IMR-90 (cell line): ENCODE measurements at regions not wholly inside any gene's neighbourhood (a gene's known extent, or its start where the extent isn't known, plus 50 kb on each side); places are given as distances from the start of the nearest gene placed in this dataset.
A peak's percentile ranks its signal among the peaks of the same experiment; 100 is the strongest.

Experiments used
- ATAC-seq: fragments of 200-7000 bp; cut with Tn5 transposase; 2 replicates; pipeline ENCODE4 v1.9.1; 2020; ENCODE audit warnings: low read depth, mild to moderate bottlenecking, moderate library complexity
- BruUV-seq: library from RNA; stranded (reverse); fragments of 400-500 nt; replicated peaks from 2 replicates; lab custom pipeline; 2021; lab: Mats Ljungman, UMichigan
- CTCF ChIA-PET: fragments of 300-600 bp; formaldehyde crosslinking; extraction: SDS; loops from one replicate; lab custom pipeline; 2021; ENCODE audit warnings: antibody characterized with exemption; lab: Yijun Ruan, JAX
- POLR2A ChIA-PET: fragments of 300-600 bp; sonication (Branson Sonifier 250); formaldehyde crosslinking; loops from one replicate; lab custom pipeline; 2022; ENCODE audit warnings: antibody characterized with exemption; ENCODE audit not compliant: unreplicated experiment; lab: Charles Lee
- DNase-seq: peaks from one replicate; pipeline ENCODE4 v3.0.0; 2013
- H2AFZ ChIP-seq: replicated peaks from 2 replicates; pipeline ENCODE3; 2013; ENCODE audit warnings: low read length, mild to moderate bottlenecking; ENCODE audit not compliant: poor library complexity
- H2AK5ac ChIP-seq: 2 replicates; pipeline ENCODE4 v1.6.1; 2013; ENCODE audit warnings: low read depth, low read length, inconsistent platforms
- H2AK9ac ChIP-seq: replicated peaks from 2 replicates; pipeline ENCODE3; 2013; ENCODE audit warnings: mild to moderate bottlenecking, low read depth, low read length, moderate library complexity; ENCODE audit not compliant: poor library complexity
- H2BK120ac ChIP-seq: 2 replicates; pipeline ENCODE4 v1.6.1; 2013; ENCODE audit warnings: low read depth, low read length, inconsistent platforms
- H2BK15ac ChIP-seq: 3 replicates; pipeline ENCODE4 v1.6.1; 2013; ENCODE audit warnings: low read depth, low read length, inconsistent platforms
- H2BK20ac ChIP-seq: 2 replicates; pipeline ENCODE4 v1.6.1; 2013; ENCODE audit warnings: low read depth, mild to moderate bottlenecking, inconsistent platforms, low read length, moderate library complexity
- H2BK5ac ChIP-seq: 2 replicates; pipeline ENCODE4 v1.6.1; 2013; ENCODE audit warnings: mild to moderate bottlenecking, low read depth, low read length, inconsistent platforms; ENCODE audit not compliant: poor library complexity, severe bottlenecking
- H3K14ac ChIP-seq: replicated peaks from 2 replicates; pipeline ENCODE4 v1.6.1; 2013; ENCODE audit warnings: low read depth, low read length, inconsistent platforms
- H3K18ac ChIP-seq: 2 replicates; pipeline ENCODE4 v1.6.1; 2013; ENCODE audit warnings: low read depth, low read length, control low read depth
- H3K23ac ChIP-seq: 2 replicates; pipeline ENCODE4 v1.6.1; 2013; ENCODE audit warnings: low read depth, low read length, inconsistent platforms
- H3K27ac ChIP-seq: 2 replicates; pipeline ENCODE4 v1.5.1; 2013; ENCODE audit warnings: mild to moderate bottlenecking, control low read depth, low read length; ENCODE audit not compliant: insufficient read depth
- H3K27me3 ChIP-seq: 2 replicates; pipeline ENCODE4 v1.6.1; 2013; ENCODE audit warnings: low read length; ENCODE audit not compliant: control insufficient read depth, insufficient read depth
- H3K36me3 ChIP-seq: 2 replicates; pipeline ENCODE4 v1.6.1; 2013; ENCODE audit warnings: low read length, mixed read lengths; ENCODE audit not compliant: control insufficient read depth, insufficient read depth
- H3K4ac ChIP-seq: 2 replicates; pipeline ENCODE4 v1.6.1; 2013; ENCODE audit warnings: low read depth, low read length, inconsistent platforms
- H3K4me1 ChIP-seq: 2 replicates; pipeline ENCODE4 v1.6.1; 2013; ENCODE audit warnings: low read length, mixed read lengths; ENCODE audit not compliant: control insufficient read depth, insufficient read depth
- H3K4me2 ChIP-seq: 2 replicates; pipeline ENCODE4 v1.6.1; 2013; ENCODE audit warnings: low read depth, mild to moderate bottlenecking, control low read depth, low read length, moderate library complexity
- H3K4me3 ChIP-seq: 2 replicates; pipeline ENCODE4 v1.5.1; 2013; ENCODE audit warnings: low read depth, mild to moderate bottlenecking, control low read depth, low read length, moderate library complexity; ENCODE audit not compliant: insufficient read depth
- H3K56ac ChIP-seq: 2 replicates; pipeline ENCODE4 v1.6.1; 2013; ENCODE audit warnings: low read length, inconsistent platforms; ENCODE audit not compliant: insufficient read depth; ENCODE audit errors: extremely low read depth
- H3K79me1 ChIP-seq, 2 experiments: 2 replicates each; pipeline ENCODE4 v1.6.1; 2013; ENCODE audit warnings: low read length in 2 of 2, inconsistent platforms in 1 of 2, low read depth in 1 of 2
- H3K9ac ChIP-seq: 2 replicates; pipeline ENCODE4 v1.6.1; 2013; ENCODE audit warnings: low read depth, low read length, control low read depth
- H3K9me1 ChIP-seq: 2 replicates; pipeline ENCODE4 v1.6.1; 2013; ENCODE audit warnings: low read length, inconsistent platforms; ENCODE audit not compliant: insufficient read depth
- H3K9me3 ChIP-seq: 2 replicates; pipeline ENCODE4 v1.6.1; 2013; ENCODE audit warnings: low read length; ENCODE audit not compliant: control insufficient read depth, insufficient read depth
- H4K20me1 ChIP-seq: 2 replicates; pipeline ENCODE4 v1.6.1; 2013; ENCODE audit warnings: low read length, inconsistent platforms; ENCODE audit not compliant: insufficient read depth
- H4K5ac ChIP-seq: 2 replicates; pipeline ENCODE4 v1.6.1; 2013; ENCODE audit warnings: mild to moderate bottlenecking, low read depth, low read length, control low read depth
- H4K8ac ChIP-seq, 2 experiments: 2 replicates each; pipeline ENCODE4 v1.6.1; 2013; ENCODE audit warnings: low read depth in 2 of 2, low read length in 2 of 2, control low read depth in 1 of 2, inconsistent platforms in 1 of 2
- H4K91ac ChIP-seq: 2 replicates; pipeline ENCODE4 v1.6.1; 2013; ENCODE audit warnings: low read depth, low read length, inconsistent platforms; ENCODE audit not compliant: insufficient read depth
- BHLHE40 ChIP-seq: fragments of 150-350 bp; IDR thresholded peaks from 2 replicates; pipeline ENCODE4 v1.6.1; 2016; ENCODE audit warnings: mild to moderate bottlenecking, low read depth, low read length
- CEBPB ChIP-seq: IDR thresholded peaks from 2 replicates; pipeline ENCODE4 v1.6.1; 2012; ENCODE audit warnings: low read depth, low read length, improper control_type of control experiment
- CHD1 ChIP-seq: IDR thresholded peaks from 2 replicates; pipeline ENCODE4 v1.6.1; 2012; ENCODE audit warnings: low read depth, low read length, improper control_type of control experiment
- FOS ChIP-seq: fragments of 150-350 bp; IDR thresholded peaks from 2 replicates; pipeline ENCODE4 v1.6.1; 2016; ENCODE audit warnings: low read depth, low read length
- MAFK ChIP-seq: IDR thresholded peaks from 2 replicates; pipeline ENCODE4 v1.6.1; 2012; ENCODE audit warnings: low read depth, low read length, improper control_type of control experiment
- MAZ ChIP-seq: IDR thresholded peaks from 2 replicates; pipeline ENCODE4 v1.6.1; 2012; ENCODE audit warnings: low read depth, mild to moderate bottlenecking, low read length, improper control_type of control experiment, moderate library complexity, borderline replicate concordance
- MXI1 ChIP-seq: IDR thresholded peaks from 2 replicates; pipeline ENCODE4 v1.6.1; 2012; ENCODE audit warnings: low read depth, mild to moderate bottlenecking, low read length, moderate library complexity, borderline replicate concordance
- NFE2L2 ChIP-seq: fragments of 150-350 bp; IDR thresholded peaks from 2 replicates; pipeline ENCODE4 v1.6.1; 2016; ENCODE audit warnings: low read depth, mild to moderate bottlenecking, low read length
- POLR2A ChIP-seq: IDR thresholded peaks from 2 replicates; pipeline ENCODE4 v1.6.1; 2012; ENCODE audit warnings: mild to moderate bottlenecking, low read depth, low read length
- RAD21 ChIP-seq: IDR thresholded peaks from 2 replicates; pipeline ENCODE4 v1.6.1; 2012; ENCODE audit warnings: low read length, improper control_type of control experiment
- RCOR1 ChIP-seq: IDR thresholded peaks from 2 replicates; pipeline ENCODE4 v1.6.1; 2012; ENCODE audit warnings: mild to moderate bottlenecking, low read length, improper control_type of control experiment; ENCODE audit not compliant: insufficient replicate concordance
- RFX5 ChIP-seq: IDR thresholded peaks from 2 replicates; pipeline ENCODE4 v1.8.0; 2012; ENCODE audit warnings: low read depth, mild to moderate bottlenecking, low read length, moderate library complexity
- SMC3 ChIP-seq: fragments of 150-350 bp; IDR thresholded peaks from 2 replicates; pipeline ENCODE4 v1.6.1; 2016; ENCODE audit warnings: low read depth, mild to moderate bottlenecking, antibody characterized with exemption, low read length, moderate library complexity
- WGBS, 2 experiments: methylation state at CpG; one replicate each; pipeline versions ENCODE4 v1.1.5 to v1.1.7; 2013; ENCODE audit warnings: missing lambda C conversion rate in 2 of 2; ENCODE audit not compliant: insufficient read length in 1 of 2; ENCODE audit errors: extremely low coverage in 2 of 2; 5-methylcytosine and 5-hydroxymethylcytosine counted together
- dilution Hi-C: fragments of 300-500 bp; cut with HindIII; formaldehyde crosslinking; loops from one replicate; pipeline ENCODE4 v1.14.3; 2018; ENCODE audit warnings: low sequenced_read_pairs; ENCODE audit not compliant: unreplicated experiment
- in situ Hi-C: fragments of 300-500 bp; cut with MboI; formaldehyde crosslinking; loops from 3 replicates; pipeline ENCODE4 v1.14.3; 2019; ENCODE audit warnings: low sequenced_read_pairs, inconsistent platforms, mixed read lengths
- intact Hi-C: fragments of 100-400 bp; cut with micrococcal nuclease; formaldehyde crosslinking; loops from 2 replicates; pipeline ENCODE4 v1.10.0; 2022
- TF ChIP-seq, protein P1 (sequence below): conservative IDR thresholded peaks from 2 replicates; pipeline ENCODE4 v1.5.1; 2012; ENCODE audit warnings: mild to moderate bottlenecking, low read depth, low read length, improper control_type of control experiment
- TF ChIP-seq, protein P2 (sequence below): fragments of 150-350 bp; IDR thresholded peaks from 2 replicates; pipeline ENCODE4 v1.6.1; 2017; ENCODE audit warnings: mild to moderate bottlenecking, antibody characterized with exemption, low read length, low read depth
- TF ChIP-seq, protein P3 (sequence below): fragments of 150-350 bp; IDR thresholded peaks from 2 replicates; pipeline ENCODE4 v1.6.1; 2016; ENCODE audit warnings: low read depth, mild to moderate bottlenecking, low read length, moderate library complexity, borderline replicate concordance

DNA sequence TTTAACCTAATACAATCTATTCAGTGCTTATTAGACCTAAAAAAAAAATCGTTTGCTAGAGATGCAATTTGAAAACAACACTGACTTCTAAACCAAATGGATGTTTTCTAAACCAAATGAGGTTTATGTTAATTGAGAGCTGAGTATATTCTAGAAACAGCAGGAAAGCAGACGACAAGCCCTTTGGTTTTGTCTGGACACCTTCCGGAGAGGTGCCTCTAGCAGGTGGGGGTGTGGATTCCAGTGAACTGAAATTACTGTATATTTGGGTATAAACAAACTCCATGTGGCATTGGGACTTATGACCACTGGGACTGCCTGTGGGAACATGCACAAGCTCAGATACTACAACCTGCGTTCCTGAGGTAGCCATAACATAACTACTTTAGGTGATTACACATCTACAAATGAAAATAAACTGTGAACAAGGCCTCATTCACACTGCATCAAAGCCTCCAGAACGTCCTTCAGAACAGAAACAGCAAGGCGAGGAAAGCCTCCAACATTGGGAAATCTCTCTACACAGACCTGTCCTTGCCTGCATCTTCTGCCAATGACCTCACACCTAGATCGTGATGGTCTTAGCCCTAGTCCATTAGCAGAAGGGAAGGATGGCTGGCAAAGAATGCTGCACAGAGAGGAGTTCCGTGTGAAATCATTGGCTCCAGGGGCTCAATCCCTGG is 206.8 kb upstream of the FOXQ1 start:
- H2BK5ac ChIP-seq: no peak overlapping the region

More for the DNA sequence above, 206.8 kb upstream of the FOXQ1 start:
- CTCF ChIA-PET: no interaction called here
- Histone ChIP-seq H3K27ac (no peak overlapping the region), H3K79me1 (no peaks in the 10 kb centered on the region), H3K4me3 (no peak overlapping the region), H3K9ac (no peak overlapping the region), H3K4me2 (no peak overlapping the region), H3K18ac (no peak overlapping the region; the same call in 1 of the 2 replicates), H4K8ac (no peak overlapping the region), H2BK15ac (no peak overlapping the region), H3K36me3 (no peaks in the 10 kb centered on the region), H3K23ac (no peak overlapping the region), H3K4ac (no peak overlapping the region), H3K14ac (no peak overlapping the region), H3K27me3 (no peaks in the 10 kb centered on the region; the same call in 1 of the 2 replicates), H2BK20ac (0 out of 2 replicates have a peak overlapping the region, but pooled peaks have one; percentile 36), H3K56ac (no peak overlapping the region), H3K9me1 (no peaks in the 10 kb centered on the region), H4K5ac (no peak overlapping the region), H2AK5ac (0 out of 2 replicates have a peak overlapping the region, but pooled peaks have one; percentile 5), H4K20me1 (no peaks in the 10 kb centered on the region), H4K91ac (no peak overlapping the region), H3K9me3 (no peaks in the 10 kb centered on the region), H3K4me1 (peaks cover 6% of the 10 kb centered on the region; the same call in 1 of the 2 replicates), H2BK120ac (no peak overlapping the region), H2AK9ac (no peak overlapping the region), H2AFZ (no peak overlapping the region)
- no peak for ATAC-seq
- intact Hi-C loops (no loop called here), dilution Hi-C loops (no loop called here), in situ Hi-C loops (no loop called here)
- TF ChIP-seq RAD21: no peak
- TF ChIP-seq, protein P1, sequence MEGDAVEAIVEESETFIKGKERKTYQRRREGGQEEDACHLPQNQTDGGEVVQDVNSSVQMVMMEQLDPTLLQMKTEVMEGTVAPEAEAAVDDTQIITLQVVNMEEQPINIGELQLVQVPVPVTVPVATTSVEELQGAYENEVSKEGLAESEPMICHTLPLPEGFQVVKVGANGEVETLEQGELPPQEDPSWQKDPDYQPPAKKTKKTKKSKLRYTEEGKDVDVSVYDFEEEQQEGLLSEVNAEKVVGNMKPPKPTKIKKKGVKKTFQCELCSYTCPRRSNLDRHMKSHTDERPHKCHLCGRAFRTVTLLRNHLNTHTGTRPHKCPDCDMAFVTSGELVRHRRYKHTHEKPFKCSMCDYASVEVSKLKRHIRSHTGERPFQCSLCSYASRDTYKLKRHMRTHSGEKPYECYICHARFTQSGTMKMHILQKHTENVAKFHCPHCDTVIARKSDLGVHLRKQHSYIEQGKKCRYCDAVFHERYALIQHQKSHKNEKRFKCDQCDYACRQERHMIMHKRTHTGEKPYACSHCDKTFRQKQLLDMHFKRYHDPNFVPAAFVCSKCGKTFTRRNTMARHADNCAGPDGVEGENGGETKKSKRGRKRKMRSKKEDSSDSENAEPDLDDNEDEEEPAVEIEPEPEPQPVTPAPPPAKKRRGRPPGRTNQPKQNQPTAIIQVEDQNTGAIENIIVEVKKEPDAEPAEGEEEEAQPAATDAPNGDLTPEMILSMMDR: no peak
- no peak for TF ChIP-seq FOS
- no peak for TF ChIP-seq BHLHE40
- no peak for TF ChIP-seq CEBPB
- TF ChIP-seq, protein P2, sequence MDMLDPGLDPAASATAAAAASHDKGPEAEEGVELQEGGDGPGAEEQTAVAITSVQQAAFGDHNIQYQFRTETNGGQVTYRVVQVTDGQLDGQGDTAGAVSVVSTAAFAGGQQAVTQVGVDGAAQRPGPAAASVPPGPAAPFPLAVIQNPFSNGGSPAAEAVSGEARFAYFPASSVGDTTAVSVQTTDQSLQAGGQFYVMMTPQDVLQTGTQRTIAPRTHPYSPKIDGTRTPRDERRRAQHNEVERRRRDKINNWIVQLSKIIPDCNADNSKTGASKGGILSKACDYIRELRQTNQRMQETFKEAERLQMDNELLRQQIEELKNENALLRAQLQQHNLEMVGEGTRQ: no peak
- TF ChIP-seq, protein P3, sequence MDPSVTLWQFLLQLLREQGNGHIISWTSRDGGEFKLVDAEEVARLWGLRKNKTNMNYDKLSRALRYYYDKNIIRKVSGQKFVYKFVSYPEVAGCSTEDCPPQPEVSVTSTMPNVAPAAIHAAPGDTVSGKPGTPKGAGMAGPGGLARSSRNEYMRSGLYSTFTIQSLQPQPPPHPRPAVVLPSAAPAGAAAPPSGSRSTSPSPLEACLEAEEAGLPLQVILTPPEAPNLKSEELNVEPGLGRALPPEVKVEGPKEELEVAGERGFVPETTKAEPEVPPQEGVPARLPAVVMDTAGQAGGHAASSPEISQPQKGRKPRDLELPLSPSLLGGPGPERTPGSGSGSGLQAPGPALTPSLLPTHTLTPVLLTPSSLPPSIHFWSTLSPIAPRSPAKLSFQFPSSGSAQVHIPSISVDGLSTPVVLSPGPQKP: no peak
- no peak for TF ChIP-seq SMC3
- TF ChIP-seq RCOR1: no peak
- no peak for TF ChIP-seq POLR2A
- TF ChIP-seq MXI1: no peak
- TF ChIP-seq MAZ: no peak
- no peak for TF ChIP-seq CHD1
- no peak for TF ChIP-seq MAFK
- no peak for TF ChIP-seq RFX5
- TF ChIP-seq NFE2L2: no peak
- BruUV-seq: no TSS peak
- 72% methylated on average over 2 of the region's 8 CpGs; no CpG with 5 or more reads in 1 of the 2 experiments for WGBS, 2 experiments
- POLR2A ChIA-PET: no interaction called here
- DNase-seq: no peak
